ENCODE measurements at regions not wholly inside any gene's neighbourhood (a gene's known extent, or its start where the extent isn't known, plus 50 kb on each side); places are given as distances from the start of the nearest gene placed in this dataset.

GRCh38 chr12:45124485-45125155 lies 73.7 kb upstream of the DBX2 start:
- TF ChIP-seq, protein P1, sequence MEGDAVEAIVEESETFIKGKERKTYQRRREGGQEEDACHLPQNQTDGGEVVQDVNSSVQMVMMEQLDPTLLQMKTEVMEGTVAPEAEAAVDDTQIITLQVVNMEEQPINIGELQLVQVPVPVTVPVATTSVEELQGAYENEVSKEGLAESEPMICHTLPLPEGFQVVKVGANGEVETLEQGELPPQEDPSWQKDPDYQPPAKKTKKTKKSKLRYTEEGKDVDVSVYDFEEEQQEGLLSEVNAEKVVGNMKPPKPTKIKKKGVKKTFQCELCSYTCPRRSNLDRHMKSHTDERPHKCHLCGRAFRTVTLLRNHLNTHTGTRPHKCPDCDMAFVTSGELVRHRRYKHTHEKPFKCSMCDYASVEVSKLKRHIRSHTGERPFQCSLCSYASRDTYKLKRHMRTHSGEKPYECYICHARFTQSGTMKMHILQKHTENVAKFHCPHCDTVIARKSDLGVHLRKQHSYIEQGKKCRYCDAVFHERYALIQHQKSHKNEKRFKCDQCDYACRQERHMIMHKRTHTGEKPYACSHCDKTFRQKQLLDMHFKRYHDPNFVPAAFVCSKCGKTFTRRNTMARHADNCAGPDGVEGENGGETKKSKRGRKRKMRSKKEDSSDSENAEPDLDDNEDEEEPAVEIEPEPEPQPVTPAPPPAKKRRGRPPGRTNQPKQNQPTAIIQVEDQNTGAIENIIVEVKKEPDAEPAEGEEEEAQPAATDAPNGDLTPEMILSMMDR (IDR thresholded peaks at IDR 0.05): no peak
- TF ChIP-seq POLR2A (IDR thresholded peaks at IDR 0.05): no peak
